Spinal cord (tissue), 9 donors: ENCODE measurements at regions not wholly inside any gene's neighbourhood (a gene's known extent, or its start where the extent isn't known, plus 50 kb on each side); places are given as distances from the start of the nearest gene placed in this dataset.
"Not testable (repeated sequence)": the region's sequence is repeated elsewhere in the genome, so short reads cannot be mapped to it uniquely, and the experiment has no call there.

ENCODE experiments used
- DNase-seq, 6 donors: peaks; one replicate each; pipeline versions ENCODE4 v3.0.0 to v3.0.0-alpha.2; 2013 to 2015; ENCODE audit warnings: low spot score in 6 of 6, low read depth in 4 of 6
- H3K27ac ChIP-seq: one replicate; pipeline ENCODE4 v1.5.1; 2013; ENCODE audit warnings: low read depth, low read length, control low read depth
- H3K27me3 ChIP-seq: one replicate; pipeline ENCODE4 v1.6.1; 2013; ENCODE audit warnings: low read length; ENCODE audit not compliant: control insufficient read depth, insufficient read depth
- H3K36me3 ChIP-seq: one replicate; pipeline ENCODE4 v1.6.1; 2013; ENCODE audit warnings: low read length; ENCODE audit not compliant: control insufficient read depth, insufficient read depth
- H3K4me1 ChIP-seq: one replicate; pipeline ENCODE4 v1.6.1; 2013; ENCODE audit warnings: low read length; ENCODE audit not compliant: control insufficient read depth, insufficient read depth
- H3K4me3 ChIP-seq: one replicate; pipeline ENCODE4 v1.5.1; 2013; ENCODE audit warnings: low read depth, low read length, control low read depth
- H3K9me3 ChIP-seq: one replicate; pipeline ENCODE4 v1.6.1; 2013; ENCODE audit warnings: low read length; ENCODE audit not compliant: control insufficient read depth, insufficient read depth
- WGBS: methylation state at CpG from one replicate; pipeline ENCODE4 v1.1.5; 2013; ENCODE audit warnings: missing lambda C conversion rate; ENCODE audit not compliant: insufficient coverage; 5-methylcytosine and 5-hydroxymethylcytosine counted together
- donor health status: healthy.

- WGBS: 80% methylated on average over 1 of the region's 4 CpGs
- H3K4me1 ChIP-seq: peaks cover 5% of the 10 kb centered on the region
- H3K27ac ChIP-seq: no peak overlapping the region
- H3K4me3 ChIP-seq: no peak overlapping the region
- no peaks in the 10 kb centered on the region for H3K9me3 ChIP-seq
- no peaks in the 10 kb centered on the region for H3K27me3 ChIP-seq
- no peak for DNase-seq
- H3K36me3 ChIP-seq: no peaks in the 10 kb centered on the region
Observed at GRCh38 chr2:54041135-54041534, 70.3 kb upstream of the PSME4 start.

- Histone ChIP-seq H3K27ac (no peak overlapping the region), H3K9me3 (no peaks in the 10 kb centered on the region)
- WGBS: no CpG with 5 or more reads among the region's 1 CpG
Observed at GRCh38 chr2:54040685-54041084, 69.9 kb upstream of the PSME4 start.

GRCh38 chr2:54040250-54040649 is 69.5 kb upstream of the PSME4 start:
- Histone ChIP-seq H3K4me1 (peaks cover 5% of the 10 kb centered on the region), H3K9me3 (no peaks in the 10 kb centered on the region), H3K27me3 (no peaks in the 10 kb centered on the region), H3K4me3 (no peak overlapping the region), H3K36me3 (no peaks in the 10 kb centered on the region), H3K27ac (no peak overlapping the region)
- 94% methylated on average over 2 of the region's 2 CpGs for WGBS
- DNase-seq: no peak

More at GRCh38 chr2:54040685-54041084, 69.9 kb upstream of the PSME4 start:
- H3K36me3 ChIP-seq: no peaks in the 10 kb centered on the region
- no peak for DNase-seq
- H3K4me1 ChIP-seq: peaks cover 5% of the 10 kb centered on the region
- H3K4me3 ChIP-seq: no peak overlapping the region
- no peaks in the 10 kb centered on the region for H3K27me3 ChIP-seq

GRCh38 chr2:54038835-54039234 is 68.0 kb upstream of the PSME4 start:
- H3K9me3 ChIP-seq: no peaks in the 10 kb centered on the region
- no CpG with 5 or more reads among the region's 1 CpG for WGBS
- H3K36me3 ChIP-seq: no peaks in the 10 kb centered on the region
- no peaks in the 10 kb centered on the region for H3K27me3 ChIP-seq
- H3K4me1 ChIP-seq: no peaks in the 10 kb centered on the region
- H3K4me3 ChIP-seq: no peak overlapping the region
- no peak for DNase-seq
- no peak overlapping the region for H3K27ac ChIP-seq

DNA sequence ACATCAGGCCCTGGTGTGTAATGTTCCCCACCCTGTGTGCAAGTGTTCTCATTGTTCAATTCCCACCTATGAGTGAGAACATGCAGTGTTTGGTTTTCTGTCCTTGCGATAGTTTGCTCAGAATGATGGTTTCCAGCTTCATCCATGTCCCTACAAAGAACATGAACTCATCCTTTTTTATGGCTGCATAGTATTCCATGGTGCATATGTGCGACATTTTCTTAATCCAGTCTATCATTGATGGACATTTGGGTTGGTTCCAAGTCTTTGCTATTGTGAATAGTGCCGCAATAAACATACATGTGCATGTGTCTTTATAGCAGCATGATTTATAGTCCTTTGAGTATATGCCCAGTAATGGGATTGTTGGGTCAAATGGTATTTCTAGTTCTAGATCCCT is 60.5 kb upstream of the PSME4 start:
- H3K9me3 ChIP-seq, H3K4me3 ChIP-seq, H3K27ac ChIP-seq, H3K36me3 ChIP-seq, H3K27me3 ChIP-seq, DNase-seq, H3K4me1 ChIP-seq: not testable (repeated sequence)
- no CpG with 5 or more reads among the region's 3 CpGs for WGBS

DNA sequence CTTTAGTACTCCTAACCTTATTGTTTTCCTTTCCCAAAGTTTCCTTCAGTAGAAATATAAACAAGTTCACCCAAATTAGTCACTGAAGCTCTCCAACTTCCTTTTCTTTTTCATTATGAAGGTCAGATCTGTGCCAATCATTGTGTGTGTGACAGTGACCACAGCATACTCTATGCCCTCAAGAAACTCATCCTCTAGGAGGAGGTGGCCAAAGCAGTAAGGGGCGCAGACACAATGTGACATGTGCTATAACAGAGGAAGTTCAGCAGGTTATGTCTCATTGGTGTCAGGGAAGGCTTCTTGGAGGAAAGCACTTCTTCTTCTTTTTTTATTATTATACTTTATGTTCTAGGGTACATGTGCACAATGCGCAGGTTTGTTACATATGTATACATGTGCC is 60.0 kb upstream of the PSME4 start:
- H3K27ac ChIP-seq: no peak overlapping the region

DNA sequence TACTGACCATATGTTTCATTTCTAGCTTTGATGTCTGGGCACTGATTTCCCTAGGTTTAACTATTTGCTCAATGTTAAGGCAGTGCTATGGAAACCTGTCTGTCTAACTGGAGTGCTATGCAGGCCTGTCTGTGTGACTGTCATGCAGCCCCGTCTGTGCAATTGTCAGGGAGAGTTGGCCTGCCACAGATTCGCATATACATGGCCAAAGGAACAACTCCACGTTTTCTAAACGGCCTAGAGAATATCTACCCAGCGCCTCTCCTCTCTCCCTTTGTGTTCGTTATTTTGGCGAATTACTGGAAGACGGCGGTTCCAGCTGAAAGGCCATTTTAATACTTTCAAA is 59.6 kb upstream of the PSME4 start:
- peaks cover 1% of the 10 kb centered on the region for H3K9me3 ChIP-seq
- no peaks in the 10 kb centered on the region for H3K4me1 ChIP-seq
- 69% methylated on average over 2 of the region's 9 CpGs for WGBS
- H3K36me3 ChIP-seq: no peaks in the 10 kb centered on the region
- H3K27me3 ChIP-seq: no peaks in the 10 kb centered on the region
- H3K4me3 ChIP-seq: no peak overlapping the region
- no peak overlapping the region for H3K27ac ChIP-seq
- DNase-seq: no peak

More for the DNA sequence above, 60.0 kb upstream of the PSME4 start:
- no peaks in the 10 kb centered on the region for H3K36me3 ChIP-seq
- no peak for DNase-seq
- H3K9me3 ChIP-seq: peaks cover 1% of the 10 kb centered on the region
- no peaks in the 10 kb centered on the region for H3K27me3 ChIP-seq
- no peaks in the 10 kb centered on the region for H3K4me1 ChIP-seq
- no peak overlapping the region for H3K4me3 ChIP-seq
- no CpG with 5 or more reads among the region's 2 CpGs for WGBS

- Histone ChIP-seq H3K27me3 (no peaks in the 10 kb centered on the region), H3K4me1 (no peaks in the 10 kb centered on the region), H3K9me3 (peaks cover 1% of the 10 kb centered on the region), H3K36me3 (no peaks in the 10 kb centered on the region), H3K27ac (no peak overlapping the region), H3K4me3 (no peak overlapping the region)
- no peak for DNase-seq
- no CpG with 5 or more reads among the region's 11 CpGs for WGBS
Observed at GRCh38 chr2:54029721-54030395, 59.1 kb upstream of the PSME4 start.

DNA sequence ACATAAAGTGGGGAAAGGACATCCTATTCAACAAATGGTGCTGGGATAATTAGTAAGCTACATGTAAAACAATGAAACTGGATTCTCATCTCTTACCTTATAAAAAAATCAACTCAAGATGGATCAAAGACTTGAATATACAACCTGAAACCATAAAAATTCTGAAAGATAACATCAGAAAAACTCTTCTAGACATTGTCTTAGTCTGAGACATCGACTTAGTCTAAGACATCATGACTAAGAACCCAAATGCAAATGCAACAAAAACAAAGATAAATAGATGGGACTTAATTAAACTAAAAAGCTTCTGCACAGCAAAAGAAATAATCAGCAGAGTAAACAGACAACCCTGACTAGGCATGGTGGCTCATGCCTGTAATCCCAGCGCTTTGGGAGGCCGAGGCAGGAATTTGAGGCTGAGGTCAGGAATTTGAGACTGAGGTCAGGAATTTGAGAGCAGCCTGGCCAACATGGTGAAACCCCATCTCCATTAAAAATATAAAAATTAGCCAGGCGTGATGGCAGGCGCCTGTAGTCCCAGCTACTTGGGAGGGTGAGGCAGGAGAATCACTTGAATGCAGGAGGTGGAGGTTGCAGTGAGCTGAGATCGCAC is 54.8 kb upstream of the PSME4 start:
- no CpG with 5 or more reads among the region's 6 CpGs for WGBS
- DNase-seq, H3K4me1 ChIP-seq, H3K27ac ChIP-seq, H3K4me3 ChIP-seq, H3K36me3 ChIP-seq, H3K27me3 ChIP-seq, H3K9me3 ChIP-seq: not testable (repeated sequence)

GRCh38 chr2:54024576-54024975 is 53.8 kb upstream of the PSME4 start:
- H3K9me3 ChIP-seq: no peaks in the 10 kb centered on the region
- H3K27me3 ChIP-seq: no peaks in the 10 kb centered on the region
- H3K36me3 ChIP-seq: no peaks in the 10 kb centered on the region
- no peak overlapping the region for H3K4me3 ChIP-seq
- 100% methylated on average over 2 of the region's 2 CpGs for WGBS
- no peaks in the 10 kb centered on the region for H3K4me1 ChIP-seq
- no peak overlapping the region for H3K27ac ChIP-seq
- no peak for DNase-seq
